Liver (tissue), 7 donors: ENCODE measurements at regions not wholly inside any gene's neighbourhood (a gene's known extent, or its start where the extent isn't known, plus 50 kb on each side); places are given as distances from the start of the nearest gene placed in this dataset.

ENCODE experiments used
- DNase-seq: peaks from one replicate; pipeline ENCODE4 v3.0.0-alpha.2; 2017; ENCODE audit warnings: low spot score
- H3K27ac ChIP-seq, 2 donors: one replicate each; pipeline ENCODE4 v1.7.0; 2013; ENCODE audit warnings: inconsistent platforms in 2 of 2, low read length in 2 of 2, control low read depth in 1 of 2, low read depth in 1 of 2, mild to moderate bottlenecking in 1 of 2
- H3K27me3 ChIP-seq, 4 donors: one replicate each; pipeline versions ENCODE4 v1.6.1 to v1.7.0; 2013; ENCODE audit warnings: low read length in 3 of 4, inconsistent platforms in 1 of 4, mild to moderate bottlenecking in 1 of 4, moderate library complexity in 1 of 4; ENCODE audit not compliant: control insufficient read depth in 4 of 4, insufficient read depth in 4 of 4
- H3K36me3 ChIP-seq, 4 donors: one replicate each; pipeline versions ENCODE4 v1.6.1 to v1.7.0; 2013; ENCODE audit warnings: low read length in 3 of 4, mild to moderate bottlenecking in 3 of 4, low read depth in 1 of 4, moderate library complexity in 1 of 4; ENCODE audit not compliant: control insufficient read depth in 4 of 4, insufficient read depth in 3 of 4
- H3K4me1 ChIP-seq, 4 donors: one replicate each; pipeline versions ENCODE4 v1.6.1 to v1.7.0; 2013; ENCODE audit warnings: low read length in 3 of 4, mild to moderate bottlenecking in 3 of 4, moderate library complexity in 1 of 4; ENCODE audit not compliant: control insufficient read depth in 4 of 4, insufficient read depth in 4 of 4
- H3K4me3 ChIP-seq, 3 donors: one replicate each; pipeline versions ENCODE4 v1.6.1 to v1.7.0; 2013; ENCODE audit warnings: low read length in 3 of 3, control low read depth in 1 of 3, low read depth in 1 of 3, mild to moderate bottlenecking in 1 of 3
- H3K9ac ChIP-seq, 2 donors: one replicate each; pipeline ENCODE4 v1.7.0; 2013; ENCODE audit warnings: low read length in 2 of 2, mild to moderate bottlenecking in 2 of 2, moderate library complexity in 2 of 2, control low read depth in 1 of 2, low read depth in 1 of 2
- H3K9me3 ChIP-seq, 4 donors: one replicate each; pipeline versions ENCODE4 v1.6.1 to v1.7.0; 2013; ENCODE audit warnings: low read length in 3 of 4; ENCODE audit not compliant: control insufficient read depth in 4 of 4
- ATF3 ChIP-seq: IDR thresholded peaks from 2 replicates; pipeline ENCODE4 v1.6.1; 2016; ENCODE audit warnings: antibody characterized with exemption
- FOXA1 ChIP-seq: IDR thresholded peaks from 2 replicates; pipeline ENCODE4 v1.6.1; 2016; ENCODE audit warnings: antibody characterized with exemption
- FOXA2 ChIP-seq: IDR thresholded peaks from 2 replicates; pipeline ENCODE4 v1.6.1; 2016; ENCODE audit warnings: antibody characterized with exemption
- GABPA ChIP-seq, 2 donors: IDR thresholded peaks in 1 of 2; conservative IDR thresholded peaks in 1 of 2; 2 replicates each; pipeline ENCODE4 v1.6.1; 2016; ENCODE audit warnings: antibody characterized with exemption in 2 of 2, mild to moderate bottlenecking in 1 of 2, moderate library complexity in 1 of 2
- HNF4A ChIP-seq, 2 donors: conservative IDR thresholded peaks; 2 replicates each; pipeline ENCODE4 v1.6.1; 2016; ENCODE audit warnings: antibody characterized with exemption in 2 of 2, mild to moderate bottlenecking in 2 of 2
- HNF4G ChIP-seq: IDR thresholded peaks from 2 replicates; pipeline ENCODE4 v1.6.1; 2016; ENCODE audit warnings: antibody characterized with exemption
- JUND ChIP-seq, 2 donors: IDR thresholded peaks; 2 replicates each; pipeline ENCODE4 v1.6.1; 2016; ENCODE audit warnings: antibody characterized with exemption in 2 of 2
- NR2F2 ChIP-seq: IDR thresholded peaks from 2 replicates; pipeline ENCODE4 v1.6.1; 2016; ENCODE audit warnings: antibody characterized with exemption
- RAD21 ChIP-seq, 2 donors: IDR thresholded peaks; 2 replicates each; pipeline ENCODE4 v1.6.1; 2016; ENCODE audit warnings: antibody characterized with exemption in 2 of 2, mild to moderate bottlenecking in 2 of 2
- RXRA ChIP-seq, 2 donors: IDR thresholded peaks; 2 replicates each; pipeline ENCODE4 v1.6.1; 2017 to 2018; ENCODE audit warnings: antibody characterized with exemption in 2 of 2, mild to moderate bottlenecking in 1 of 2
- SP1 ChIP-seq: IDR thresholded peaks from 2 replicates; pipeline ENCODE4 v1.6.1; 2018; ENCODE audit warnings: antibody characterized with exemption, mild to moderate bottlenecking
- TAF1 ChIP-seq: conservative IDR thresholded peaks from 2 replicates; pipeline ENCODE4 v1.6.1; 2016; ENCODE audit warnings: antibody characterized with exemption, mild to moderate bottlenecking
- YY1 ChIP-seq: IDR thresholded peaks from 2 replicates; pipeline ENCODE4 v1.6.1; 2016; ENCODE audit warnings: antibody characterized with exemption, mild to moderate bottlenecking
- ZBTB33 ChIP-seq: IDR thresholded peaks from 2 replicates; pipeline ENCODE4 v1.6.1; 2016; ENCODE audit warnings: antibody characterized with exemption
- WGBS: extraction: QIAGEN DNeasy Blood & Tissue Kit; methylation state at CpG from one replicate; pipeline ENCODE4 v1.1.7; 2013; 5-methylcytosine and 5-hydroxymethylcytosine counted together
- TF ChIP-seq, protein P1 (sequence below): IDR thresholded peaks from 2 replicates; pipeline ENCODE4 v1.6.1; 2016; ENCODE audit warnings: antibody characterized with exemption, mild to moderate bottlenecking
- donor health status: healthy.
- donor health status: healthy.
- donor health status: healthy.
- donor health status: healthy.

GRCh38 chr17:55842405-55843158 lies 91.7 kb downstream of the PCTP start:
- H3K36me3 ChIP-seq, result no peaks in the 10 kb centered on the region
- peaks cover 0 to 6% (median 3%) of the 10 kb centered on the region in 4 donors for H3K4me1 ChIP-seq
- H3K27ac ChIP-seq, result no peak overlapping the region
- 76% methylated on average over 5 of the region's 5 CpGs for WGBS
- H3K4me3 ChIP-seq, result no peak overlapping the region
- H3K9me3 ChIP-seq, result no peaks in the 10 kb centered on the region
- TF ChIP-seq JUND (IDR thresholded peaks at IDR 0.05), result no peak
- no peak for TF ChIP-seq FOXA1
- TF ChIP-seq SP1, result no peak
- no peak for TF ChIP-seq RXRA (IDR thresholded peaks at IDR 0.05)
- no peak for TF ChIP-seq HNF4A (conservative IDR thresholded peaks at IDR 0.05)
- no peak for TF ChIP-seq ATF3
- TF ChIP-seq FOXA2, result no peak
- no peak for TF ChIP-seq RAD21 (IDR thresholded peaks at IDR 0.05)
- TF ChIP-seq GABPA (IDR thresholded peaks at IDR 0.05 in 1 of 2, conservative IDR thresholded peaks at IDR 0.05 in 1 of 2), result no peak
- TF ChIP-seq, protein P1, sequence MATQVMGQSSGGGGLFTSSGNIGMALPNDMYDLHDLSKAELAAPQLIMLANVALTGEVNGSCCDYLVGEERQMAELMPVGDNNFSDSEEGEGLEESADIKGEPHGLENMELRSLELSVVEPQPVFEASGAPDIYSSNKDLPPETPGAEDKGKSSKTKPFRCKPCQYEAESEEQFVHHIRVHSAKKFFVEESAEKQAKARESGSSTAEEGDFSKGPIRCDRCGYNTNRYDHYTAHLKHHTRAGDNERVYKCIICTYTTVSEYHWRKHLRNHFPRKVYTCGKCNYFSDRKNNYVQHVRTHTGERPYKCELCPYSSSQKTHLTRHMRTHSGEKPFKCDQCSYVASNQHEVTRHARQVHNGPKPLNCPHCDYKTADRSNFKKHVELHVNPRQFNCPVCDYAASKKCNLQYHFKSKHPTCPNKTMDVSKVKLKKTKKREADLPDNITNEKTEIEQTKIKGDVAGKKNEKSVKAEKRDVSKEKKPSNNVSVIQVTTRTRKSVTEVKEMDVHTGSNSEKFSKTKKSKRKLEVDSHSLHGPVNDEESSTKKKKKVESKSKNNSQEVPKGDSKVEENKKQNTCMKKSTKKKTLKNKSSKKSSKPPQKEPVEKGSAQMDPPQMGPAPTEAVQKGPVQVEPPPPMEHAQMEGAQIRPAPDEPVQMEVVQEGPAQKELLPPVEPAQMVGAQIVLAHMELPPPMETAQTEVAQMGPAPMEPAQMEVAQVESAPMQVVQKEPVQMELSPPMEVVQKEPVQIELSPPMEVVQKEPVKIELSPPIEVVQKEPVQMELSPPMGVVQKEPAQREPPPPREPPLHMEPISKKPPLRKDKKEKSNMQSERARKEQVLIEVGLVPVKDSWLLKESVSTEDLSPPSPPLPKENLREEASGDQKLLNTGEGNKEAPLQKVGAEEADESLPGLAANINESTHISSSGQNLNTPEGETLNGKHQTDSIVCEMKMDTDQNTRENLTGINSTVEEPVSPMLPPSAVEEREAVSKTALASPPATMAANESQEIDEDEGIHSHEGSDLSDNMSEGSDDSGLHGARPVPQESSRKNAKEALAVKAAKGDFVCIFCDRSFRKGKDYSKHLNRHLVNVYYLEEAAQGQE, result no peak
- TF ChIP-seq NR2F2, result no peak
- no peak for TF ChIP-seq ZBTB33
- no peak for TF ChIP-seq HNF4G
- no peak for TF ChIP-seq TAF1
- DNase-seq, result no peak
- no peak overlapping the region for H3K9ac ChIP-seq
- H3K27me3 ChIP-seq, result no peaks in the 10 kb centered on the region

GRCh38 chr17:55843785-55844184 lies 92.9 kb downstream of the PCTP start:
- no peak overlapping the region for H3K4me3 ChIP-seq
- TF ChIP-seq, protein P1, result no peak
- TF ChIP-seq YY1, result no peak
- no peak for TF ChIP-seq ATF3
- 94% methylated on average over 3 of the region's 3 CpGs for WGBS
- H3K9ac ChIP-seq, result no peak overlapping the region
- no peaks in the 10 kb centered on the region for H3K9me3 ChIP-seq
- no peaks in the 10 kb centered on the region for H3K36me3 ChIP-seq
- H3K4me1 ChIP-seq, result peaks cover 0 to 6% (median 3%) of the 10 kb centered on the region in 4 donors
- no peaks in the 10 kb centered on the region for H3K27me3 ChIP-seq
- DNase-seq, result no peak
- H3K27ac ChIP-seq, result no peak overlapping the region
